A673 (cell line): ENCODE measurements at regions not wholly inside any gene's neighbourhood (a gene's known extent, or its start where the extent isn't known, plus 50 kb on each side); places are given as distances from the start of the nearest gene placed in this dataset.

Source experiments
- BruUV-seq: library from RNA; stranded (reverse); fragments of 400-500 nt; replicated peaks from 2 replicates; lab custom pipeline; 2021; lab: Mats Ljungman, UMichigan
- CTCF ChIA-PET: fragments of 300-600 bp; sonication (Branson Sonifier 250); formaldehyde crosslinking; loops from one replicate; lab custom pipeline; 2022; ENCODE audit warnings: antibody characterized with exemption; lab: Charles Lee
- POLR2A ChIA-PET: fragments of 300-600 bp; sonication (Branson Sonifier 250); formaldehyde crosslinking; loops from one replicate; lab custom pipeline; 2022; ENCODE audit warnings: antibody characterized with exemption; ENCODE audit not compliant: low non-redundant PET; lab: Charles Lee
- DNase-seq: peaks from one replicate; pipeline ENCODE4 v3.0.0-alpha.2; 2015; ENCODE audit warnings: low spot score
- H3K27ac ChIP-seq: fragments of 200-600 bp; sonication (generic); 2 replicates; pipeline ENCODE4 v1.5.1; 2016; ENCODE audit warnings: mixed run types, low read depth, mild to moderate bottlenecking, mixed read lengths, antibody characterized with exemption, low read length; ENCODE audit not compliant: poor library complexity, severe bottlenecking
- H3K27me3 ChIP-seq: fragments of 200-600 bp; sonication (generic); replicated peaks from 2 replicates; pipeline ENCODE4 v1.6.1; 2017; ENCODE audit warnings: mixed run types, low read depth, mild to moderate bottlenecking, mixed read lengths, antibody characterized with exemption, low read length; ENCODE audit not compliant: insufficient read depth, poor library complexity
- H3K36me3 ChIP-seq: fragments of 200-600 bp; sonication (generic); 2 replicates; pipeline ENCODE4 v1.6.1; 2016; ENCODE audit warnings: mixed run types, mild to moderate bottlenecking, mixed read lengths, antibody characterized with exemption, low read length; ENCODE audit not compliant: insufficient read depth, poor library complexity, severe bottlenecking
- H3K4me1 ChIP-seq: fragments of 200-600 bp; sonication (generic); 2 replicates; pipeline ENCODE4 v1.6.1; 2017; ENCODE audit warnings: mixed run types, mild to moderate bottlenecking, mixed read lengths, antibody characterized with exemption, low read length; ENCODE audit not compliant: insufficient read depth, poor library complexity, severe bottlenecking
- H3K4me3 ChIP-seq: fragments of 200-600 bp; sonication (generic); 2 replicates; pipeline ENCODE4 v1.5.1; 2016; ENCODE audit warnings: low read depth, mixed run types, mild to moderate bottlenecking, mixed read lengths, low read length; ENCODE audit not compliant: poor library complexity, severe bottlenecking
- H3K9me3 ChIP-seq: fragments of 200-600 bp; sonication (generic); 2 replicates; pipeline ENCODE4 v1.6.1; 2016; ENCODE audit warnings: mixed run types, low read depth, mild to moderate bottlenecking, mixed read lengths, antibody characterized with exemption, low read length; ENCODE audit not compliant: poor library complexity, severe bottlenecking
- EZH2 ChIP-seq: fragments of 200-600 bp; sonication (generic); IDR thresholded peaks from 2 replicates; pipeline ENCODE4 v1.6.1; 2017; ENCODE audit warnings: borderline replicate concordance, low read depth, mild to moderate bottlenecking, mixed read lengths, antibody characterized with exemption, low read length; ENCODE audit not compliant: poor library complexity, severe bottlenecking
- intact Hi-C: fragments of 100-400 bp; cut with micrococcal nuclease; formaldehyde crosslinking; loops from one replicate; pipeline ENCODE4 v1.10.0; 2022; ENCODE audit not compliant: unreplicated experiment
- TF ChIP-seq, protein P1 (sequence below): fragments of 300-800, 200-600 bp; sonication (generic); conservative IDR thresholded peaks from 2 replicates; pipeline ENCODE4 v1.5.1; 2017; ENCODE audit warnings: low read depth, mild to moderate bottlenecking, antibody characterized with exemption, low read length, moderate library complexity, mixed read lengths

DNA sequence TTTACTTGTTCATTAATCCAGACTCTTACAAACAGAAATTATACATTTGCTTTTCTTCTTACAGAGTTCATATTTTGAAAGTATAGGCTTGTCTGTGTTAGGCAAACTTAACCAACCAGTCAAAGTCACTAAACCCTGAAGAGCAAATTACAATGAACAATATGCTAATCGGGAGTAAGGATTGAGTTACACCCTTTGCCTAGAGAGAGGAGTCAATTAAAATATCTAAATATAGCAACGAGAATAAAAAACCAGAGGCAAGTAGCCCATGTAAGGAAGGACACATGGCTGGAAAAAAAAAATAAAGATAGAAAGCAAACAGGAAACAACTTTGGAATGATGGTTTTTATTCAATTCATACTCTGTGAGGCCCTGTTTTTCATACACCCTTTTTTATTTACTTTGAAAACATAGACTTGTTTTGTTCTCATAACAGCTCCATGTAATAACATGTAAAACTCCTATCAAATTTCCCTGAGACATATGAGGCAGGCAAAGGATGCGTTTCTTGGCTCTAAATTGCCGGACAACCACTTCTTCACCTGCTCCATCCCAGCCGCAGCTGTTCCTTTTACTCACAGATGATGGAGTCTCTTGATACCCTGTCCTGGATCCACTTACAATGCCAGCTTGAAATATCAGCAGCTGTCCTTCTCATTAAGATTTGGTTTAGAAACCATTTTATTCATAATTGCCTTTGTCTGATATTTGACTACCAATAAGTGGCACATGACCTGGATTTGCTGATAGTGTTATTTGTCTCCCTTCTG is 767.7 kb upstream of the GCFC2 start:
- peak; percentile 33 for DNase-seq
- H3K4me1 ChIP-seq = peaks cover 9% of the 10 kb centered on the region
- H3K9me3 ChIP-seq = no peaks in the 10 kb centered on the region
- H3K36me3 ChIP-seq = no peaks in the 10 kb centered on the region
- CTCF ChIA-PET = no interaction called here
- intact Hi-C loops = no loop called here
- H3K4me3 ChIP-seq = no peak overlapping the region
- no TSS peak for BruUV-seq
- TF ChIP-seq, protein P1, sequence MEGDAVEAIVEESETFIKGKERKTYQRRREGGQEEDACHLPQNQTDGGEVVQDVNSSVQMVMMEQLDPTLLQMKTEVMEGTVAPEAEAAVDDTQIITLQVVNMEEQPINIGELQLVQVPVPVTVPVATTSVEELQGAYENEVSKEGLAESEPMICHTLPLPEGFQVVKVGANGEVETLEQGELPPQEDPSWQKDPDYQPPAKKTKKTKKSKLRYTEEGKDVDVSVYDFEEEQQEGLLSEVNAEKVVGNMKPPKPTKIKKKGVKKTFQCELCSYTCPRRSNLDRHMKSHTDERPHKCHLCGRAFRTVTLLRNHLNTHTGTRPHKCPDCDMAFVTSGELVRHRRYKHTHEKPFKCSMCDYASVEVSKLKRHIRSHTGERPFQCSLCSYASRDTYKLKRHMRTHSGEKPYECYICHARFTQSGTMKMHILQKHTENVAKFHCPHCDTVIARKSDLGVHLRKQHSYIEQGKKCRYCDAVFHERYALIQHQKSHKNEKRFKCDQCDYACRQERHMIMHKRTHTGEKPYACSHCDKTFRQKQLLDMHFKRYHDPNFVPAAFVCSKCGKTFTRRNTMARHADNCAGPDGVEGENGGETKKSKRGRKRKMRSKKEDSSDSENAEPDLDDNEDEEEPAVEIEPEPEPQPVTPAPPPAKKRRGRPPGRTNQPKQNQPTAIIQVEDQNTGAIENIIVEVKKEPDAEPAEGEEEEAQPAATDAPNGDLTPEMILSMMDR = no peak
- TF ChIP-seq EZH2 = no peak
- no peak overlapping the region for H3K27ac ChIP-seq
- POLR2A ChIA-PET = no interaction called here
- H3K27me3 ChIP-seq = no peaks in the 10 kb centered on the region

DNA sequence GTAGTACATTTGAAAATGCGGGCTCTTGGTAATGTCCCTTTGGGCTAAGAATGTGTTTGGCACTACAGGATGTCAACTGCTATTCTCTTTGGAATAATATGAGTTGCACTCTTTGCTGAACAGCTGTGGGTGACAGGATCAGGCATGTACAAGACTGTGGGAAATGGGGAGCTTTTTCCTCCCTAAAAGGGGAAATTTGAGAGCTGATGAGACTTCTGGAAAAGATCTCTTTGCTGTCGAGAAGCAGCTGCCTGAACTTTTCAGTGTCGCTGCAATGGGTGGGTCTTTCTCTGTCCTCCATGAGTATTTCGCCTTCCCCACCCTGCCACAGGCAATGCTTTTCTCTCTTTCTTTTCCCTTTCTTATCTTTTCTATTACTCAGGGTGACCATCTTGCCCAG is 762.2 kb upstream of the GCFC2 start:
- no TSS peak for BruUV-seq
- no peak for DNase-seq
- no peak overlapping the region for H3K4me3 ChIP-seq
- no peak overlapping the region for H3K27ac ChIP-seq
- no peaks in the 10 kb centered on the region for H3K9me3 ChIP-seq
- H3K4me1 ChIP-seq = peaks cover 12% of the 10 kb centered on the region
- no peaks in the 10 kb centered on the region for H3K27me3 ChIP-seq
- H3K36me3 ChIP-seq = no peaks in the 10 kb centered on the region
- CTCF ChIA-PET = no interaction called here
- POLR2A ChIA-PET = no interaction called here
- TF ChIP-seq EZH2 = no peak
- TF ChIP-seq, protein P1 = no peak
- intact Hi-C loops = no loop called here

DNA sequence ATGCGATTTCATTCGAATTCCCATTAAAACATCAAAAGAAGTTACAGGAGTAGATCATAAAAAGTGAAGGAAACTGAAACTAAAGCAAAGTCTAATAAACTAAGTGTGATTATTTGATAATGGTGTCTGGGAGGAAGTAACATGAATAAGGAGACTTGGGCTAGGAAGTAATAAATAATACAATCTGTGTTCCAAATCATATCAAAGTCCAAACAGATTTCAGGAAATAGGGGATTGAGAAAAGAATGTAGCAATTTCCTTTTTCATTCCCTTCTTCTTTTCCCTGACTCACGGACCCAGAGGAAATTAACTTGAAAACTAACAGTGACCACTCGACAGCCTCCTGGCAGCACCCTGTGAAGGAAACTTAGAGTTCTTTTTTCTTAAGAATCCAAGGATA is 758.4 kb upstream of the GCFC2 start:
- CTCF ChIA-PET = no interaction called here
- peaks cover 24% of the 10 kb centered on the region for H3K4me1 ChIP-seq
- intact Hi-C loops = no loop called here
- POLR2A ChIA-PET = no interaction called here
- H3K9me3 ChIP-seq = no peaks in the 10 kb centered on the region
- H3K4me3 ChIP-seq = no peak overlapping the region
- H3K27me3 ChIP-seq = no peaks in the 10 kb centered on the region
- TF ChIP-seq, protein P1 = no peak
- no peak for TF ChIP-seq EZH2
- H3K36me3 ChIP-seq = no peaks in the 10 kb centered on the region
- no TSS peak for BruUV-seq
- peak; percentile 52 for DNase-seq
- no peak overlapping the region for H3K27ac ChIP-seq
